H1 (cell line): ENCODE measurements at regions not wholly inside any gene's neighbourhood (a gene's known extent, or its start where the extent isn't known, plus 50 kb on each side); places are given as distances from the start of the nearest gene placed in this dataset.

Experiments
- BACH1 ChIP-seq: IDR thresholded peaks from 2 replicates; pipeline ENCODE4 v1.6.1; 2012; ENCODE audit warnings: low read length, improper control_type of control experiment
- CHD7 ChIP-seq: fragments of 300-600 bp; sonication (generic); IDR thresholded peaks from 2 replicates; pipeline ENCODE4 v1.7.1; 2012; ENCODE audit warnings: low read length, moderate library complexity, mild to moderate bottlenecking, inconsistent platforms; ENCODE audit not compliant: insufficient replicate concordance
- PHF8 ChIP-seq: fragments of 200-600 bp; sonication (generic); conservative IDR thresholded peaks from 2 replicates; pipeline ENCODE4 v1.7.1; 2012; ENCODE audit warnings: low read depth, mild to moderate bottlenecking, inconsistent platforms, low read length, moderate library complexity
- SIRT6 ChIP-seq: IDR thresholded peaks from one replicate; pipeline ENCODE4 v1.7.1; 2012; ENCODE audit warnings: low read length, inconsistent platforms
- TAF7 ChIP-seq: optimal IDR thresholded peaks from 2 replicates; pipeline ENCODE3; 2011; ENCODE audit warnings: low read depth, mild to moderate bottlenecking, inconsistent platforms, low read length, moderate library complexity, borderline replicate concordance

GRCh38 chrX:47748576-47748975 is 88.1 kb upstream of the ZNF81 start (continued):
- TF ChIP-seq CHD7 (no peak), TAF7 (no peak), SIRT6 (no peak), PHF8 (no peak), BACH1 (no peak)
